Karpas-422 (cell line): ENCODE measurements at regions not wholly inside any gene's neighbourhood (a gene's known extent, or its start where the extent isn't known, plus 50 kb on each side); places are given as distances from the start of the nearest gene placed in this dataset.

Source experiments
- DNase-seq: peaks from one replicate; pipeline ENCODE4 v3.0.0-alpha.2; 2015
- H2AFZ ChIP-seq: fragments of 200-600 bp; sonication (generic); 2 replicates; pipeline ENCODE4 v1.6.1; 2014; ENCODE audit warnings: antibody characterized with exemption, low read length, mixed read lengths
- H3K27ac ChIP-seq: fragments of 200-600 bp; sonication (generic); 2 replicates; pipeline ENCODE4 v1.5.1; 2014; ENCODE audit warnings: mild to moderate bottlenecking, low read length, moderate library complexity
- H3K27me3 ChIP-seq: fragments of 200-600 bp; sonication (generic); 2 replicates; pipeline ENCODE4 v1.6.1; 2014; ENCODE audit warnings: low read length, mixed read lengths
- H3K36me3 ChIP-seq: fragments of 200-600 bp; sonication (generic); 2 replicates; pipeline ENCODE4 v1.6.1; 2014; ENCODE audit warnings: low read length, mixed read lengths; ENCODE audit not compliant: insufficient read depth
- H3K4me1 ChIP-seq: fragments of 200-600 bp; sonication (generic); 2 replicates; pipeline ENCODE4 v1.6.1; 2014; ENCODE audit warnings: mild to moderate bottlenecking, low read length, mixed read lengths
- H3K4me2 ChIP-seq: fragments of 200-600 bp; sonication (generic); 2 replicates; pipeline ENCODE4 v1.6.1; 2014; ENCODE audit warnings: low read length, low read depth, mild to moderate bottlenecking; ENCODE audit not compliant: poor library complexity, severe bottlenecking
- H3K4me3 ChIP-seq: fragments of 200-600 bp; sonication (generic); 2 replicates; pipeline ENCODE4 v1.5.1; 2014; ENCODE audit warnings: mild to moderate bottlenecking, antibody characterized with exemption, low read length, mixed read lengths
- H3K79me2 ChIP-seq: fragments of 200-600 bp; sonication (generic); 2 replicates; pipeline ENCODE4 v1.6.1; 2014; ENCODE audit warnings: mild to moderate bottlenecking, low read length, mixed read lengths
- H3K9ac ChIP-seq: fragments of 200-600 bp; sonication (generic); 2 replicates; pipeline ENCODE4 v1.6.0; 2014; ENCODE audit warnings: low read length
- H3K9me2 ChIP-seq: fragments of 200-600 bp; sonication (generic), shearing (Covaris generic); replicated peaks from 2 replicates; pipeline ENCODE4 v1.6.0; 2014; ENCODE audit warnings: mild to moderate bottlenecking, low read length, moderate library complexity; ENCODE audit not compliant: insufficient read depth
- H3K9me3 ChIP-seq: fragments of 300-700, 200-600 bp; sonication (generic); 2 replicates; pipeline ENCODE4 v1.6.1; 2014; ENCODE audit warnings: low read length, mixed read lengths
- H4K20me1 ChIP-seq: fragments of 200-600 bp; sonication (generic); 2 replicates; pipeline ENCODE4 v1.6.1; 2014; ENCODE audit warnings: mild to moderate bottlenecking, antibody characterized with exemption, low read length, low read depth; ENCODE audit not compliant: insufficient read depth

GRCh38 chr18:56089612-56090258 is 501.7 kb upstream of the TCF4 start:
- H3K36me3 ChIP-seq = no peaks in the 10 kb centered on the region
- peak; percentile 47 for DNase-seq
- H3K4me3 ChIP-seq = no peak overlapping the region
- no peaks in the 10 kb centered on the region for H3K79me2 ChIP-seq
- no peak overlapping the region for H3K4me2 ChIP-seq
- H3K9me3 ChIP-seq = no peaks in the 10 kb centered on the region
- H3K9me2 ChIP-seq = no peaks in the 10 kb centered on the region
- H4K20me1 ChIP-seq = no peaks in the 10 kb centered on the region
- H3K27me3 ChIP-seq = no peaks in the 10 kb centered on the region
- no peak overlapping the region for H3K9ac ChIP-seq
- no peak overlapping the region for H2AFZ ChIP-seq
- H3K27ac ChIP-seq = no peak overlapping the region
- peaks cover 9% of the 10 kb centered on the region for H3K4me1 ChIP-seq

- Histone ChIP-seq H3K79me2 (no peaks in the 10 kb centered on the region), H2AFZ (no peak overlapping the region), H3K9me2 (no peaks in the 10 kb centered on the region), H3K4me3 (no peak overlapping the region), H3K9me3 (no peaks in the 10 kb centered on the region), H3K36me3 (no peaks in the 10 kb centered on the region), H4K20me1 (no peaks in the 10 kb centered on the region), H3K27me3 (no peaks in the 10 kb centered on the region), H3K27ac (no peak overlapping the region), H3K4me2 (no peak overlapping the region), H3K9ac (no peak overlapping the region), H3K4me1 (peaks cover 9% of the 10 kb centered on the region)
- no peak for DNase-seq
Measured at GRCh38 chr18:56086786-56087185, 498.8 kb upstream of the TCF4 start.

DNA sequence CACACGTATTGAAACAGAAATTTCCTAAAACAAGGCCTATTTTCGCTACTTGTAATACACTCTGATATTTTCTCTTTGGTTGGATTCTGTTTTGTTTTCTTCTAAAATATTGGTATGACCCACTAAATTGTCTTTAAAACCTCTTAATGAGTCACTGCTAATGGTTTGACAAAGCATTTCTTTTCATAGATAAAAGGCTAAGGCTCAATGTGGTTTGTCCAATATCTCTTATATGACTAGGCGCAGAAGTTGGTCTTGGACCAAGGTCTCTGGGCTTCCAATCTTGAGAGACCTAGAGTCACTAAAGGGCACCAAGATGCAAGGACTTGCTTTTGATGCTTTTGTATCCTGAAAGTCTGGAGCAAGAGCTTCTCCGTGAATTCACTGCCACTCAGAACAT is 498.2 kb upstream of the TCF4 start:
- Histone ChIP-seq H3K4me3 (no peak overlapping the region), H3K36me3 (no peaks in the 10 kb centered on the region), H3K79me2 (no peaks in the 10 kb centered on the region), H3K27ac (no peak overlapping the region), H3K4me1 (peaks cover 9% of the 10 kb centered on the region), H2AFZ (no peak overlapping the region), H4K20me1 (no peaks in the 10 kb centered on the region), H3K9me2 (no peaks in the 10 kb centered on the region), H3K4me2 (no peak overlapping the region), H3K27me3 (no peaks in the 10 kb centered on the region), H3K9ac (no peak overlapping the region), H3K9me3 (no peaks in the 10 kb centered on the region)
- DNase-seq = no peak

GRCh38 chr18:56085551-56085950 is 497.6 kb upstream of the TCF4 start:
- no peak overlapping the region for H3K27ac ChIP-seq
- H3K4me2 ChIP-seq = no peak overlapping the region
- H4K20me1 ChIP-seq = no peaks in the 10 kb centered on the region
- no peaks in the 10 kb centered on the region for H3K9me3 ChIP-seq
- H3K79me2 ChIP-seq = no peaks in the 10 kb centered on the region
- no peaks in the 10 kb centered on the region for H3K27me3 ChIP-seq
- H3K36me3 ChIP-seq = no peaks in the 10 kb centered on the region
- H3K4me3 ChIP-seq = no peak overlapping the region
- H3K4me1 ChIP-seq = peaks cover 9% of the 10 kb centered on the region
- H3K9me2 ChIP-seq = no peaks in the 10 kb centered on the region
- DNase-seq = no peak
- H2AFZ ChIP-seq = no peak overlapping the region
- H3K9ac ChIP-seq = no peak overlapping the region

DNA sequence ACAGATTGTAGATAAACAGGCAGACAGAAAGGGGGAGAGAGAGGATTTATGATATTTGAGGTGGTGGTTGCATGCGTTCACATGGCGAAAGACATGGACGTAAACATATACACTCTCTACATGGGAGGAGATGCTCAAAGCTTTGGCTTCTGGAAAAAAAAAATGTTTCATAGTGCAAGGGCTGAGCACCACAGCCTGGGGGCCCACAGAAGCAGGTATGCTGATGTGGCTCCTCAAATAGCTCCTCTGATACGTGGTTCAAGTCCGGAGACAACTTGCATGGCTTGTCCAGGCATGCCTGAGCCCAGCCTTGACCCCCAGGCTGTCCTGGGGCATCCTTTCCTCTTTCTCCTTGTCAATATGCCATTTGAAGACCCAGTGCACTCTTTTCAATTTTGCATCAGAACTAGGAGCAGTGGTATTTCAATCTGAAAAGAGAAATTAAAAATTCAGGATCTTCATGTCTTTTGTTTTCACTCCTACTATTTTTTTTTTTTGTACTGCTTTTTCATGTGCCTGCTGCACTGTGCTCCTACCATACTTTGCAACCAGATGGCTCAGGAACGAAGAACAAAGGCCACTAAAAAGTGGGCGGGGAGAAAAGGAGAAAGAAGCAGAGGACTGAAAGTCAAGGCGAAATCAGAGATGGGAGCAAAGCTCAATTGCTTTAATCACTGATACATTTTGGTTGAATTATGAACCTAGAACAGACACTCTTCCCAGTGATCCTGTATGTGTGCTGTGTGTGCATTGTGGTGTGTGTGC is 495.7 kb upstream of the TCF4 start:
- Histone ChIP-seq H3K36me3 (no peaks in the 10 kb centered on the region), H3K9ac (no peak overlapping the region), H3K4me3 (no peak overlapping the region), H3K27ac (no peak overlapping the region), H4K20me1 (no peaks in the 10 kb centered on the region), H3K4me2 (no peak overlapping the region), H3K4me1 (no peaks in the 10 kb centered on the region), H3K9me3 (no peaks in the 10 kb centered on the region), H3K27me3 (no peaks in the 10 kb centered on the region), H2AFZ (no peak overlapping the region), H3K9me2 (no peaks in the 10 kb centered on the region), H3K79me2 (no peaks in the 10 kb centered on the region)
- no peak for DNase-seq

DNA sequence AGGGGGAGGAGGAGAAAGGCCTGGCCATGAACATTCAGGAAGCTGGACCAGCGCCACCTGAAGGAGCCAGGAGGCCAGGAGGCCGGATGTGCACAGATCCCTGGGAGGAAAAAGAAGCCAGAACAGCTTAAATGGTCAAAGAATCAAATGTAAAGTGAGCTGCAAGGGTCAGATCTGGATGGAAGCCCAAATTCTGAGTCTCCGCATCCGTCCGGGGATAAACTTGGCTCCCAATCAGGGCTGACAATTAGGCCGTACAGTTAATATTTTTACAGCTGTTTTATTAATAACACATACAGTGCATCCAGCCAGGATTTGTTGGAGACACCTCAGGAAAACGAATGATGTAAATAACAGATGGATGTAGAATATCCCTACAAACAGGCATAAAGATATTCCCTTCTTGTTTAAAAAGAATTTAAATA is 495.1 kb upstream of the TCF4 start:
- Histone ChIP-seq H3K4me1 (no peaks in the 10 kb centered on the region), H3K9me2 (no peaks in the 10 kb centered on the region), H2AFZ (no peak overlapping the region), H3K79me2 (no peaks in the 10 kb centered on the region), H3K27me3 (no peaks in the 10 kb centered on the region), H3K27ac (no peak overlapping the region), H4K20me1 (no peaks in the 10 kb centered on the region), H3K9me3 (no peaks in the 10 kb centered on the region), H3K4me2 (no peak overlapping the region), H3K9ac (no peak overlapping the region), H3K36me3 (no peaks in the 10 kb centered on the region), H3K4me3 (no peak overlapping the region)
- no peak for DNase-seq

- Histone ChIP-seq H3K4me1 (no peaks in the 10 kb centered on the region), H3K27ac (no peak overlapping the region), H3K9ac (no peak overlapping the region), H3K9me2 (no peaks in the 10 kb centered on the region; the same call in 1 of the 2 replicates), H3K27me3 (no peaks in the 10 kb centered on the region), H3K36me3 (no peaks in the 10 kb centered on the region), H3K9me3 (no peaks in the 10 kb centered on the region), H3K4me3 (no peak overlapping the region), H3K4me2 (no peak overlapping the region), H3K79me2 (no peaks in the 10 kb centered on the region), H2AFZ (no peak overlapping the region), H4K20me1 (no peaks in the 10 kb centered on the region)
- DNase-seq = no peak
Measured at GRCh38 chr18:56076723-56077122, 488.7 kb upstream of the TCF4 start.

DNA sequence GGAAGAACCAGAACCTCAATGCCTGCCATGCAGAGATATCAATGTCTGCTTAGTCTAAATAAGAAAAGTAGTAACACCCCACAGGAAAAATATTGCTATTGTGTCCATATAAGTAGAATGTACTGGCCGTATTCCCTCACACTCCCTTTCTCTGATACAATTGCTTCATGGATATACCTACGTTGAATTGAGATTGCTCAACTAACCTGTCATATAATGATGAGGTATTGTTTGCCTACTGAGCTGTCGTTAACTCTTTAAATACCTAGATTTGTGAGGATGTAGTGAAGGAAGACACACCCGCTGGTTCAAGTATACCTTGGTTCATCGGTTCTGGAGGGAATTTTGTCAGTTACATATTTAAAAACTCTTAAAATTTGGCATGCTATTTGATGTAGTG is 480.7 kb upstream of the TCF4 start:
- no peaks in the 10 kb centered on the region for H3K79me2 ChIP-seq
- no peak overlapping the region for H3K4me2 ChIP-seq
- H3K27me3 ChIP-seq = 0 out of 2 replicates have a peak, but pooled peaks cover 4% of the 10 kb centered on the region
- H3K36me3 ChIP-seq = no peaks in the 10 kb centered on the region
- no peak overlapping the region for H3K4me3 ChIP-seq
- no peaks in the 10 kb centered on the region for H4K20me1 ChIP-seq
- no peaks in the 10 kb centered on the region; the same call in 1 of the 2 replicates for H3K9me2 ChIP-seq
- no peak for DNase-seq
- no peaks in the 10 kb centered on the region for H3K4me1 ChIP-seq
- H3K9me3 ChIP-seq = 0 out of 2 replicates have a peak, but pooled peaks cover 4% of the 10 kb centered on the region
- H3K27ac ChIP-seq = no peak overlapping the region
- H2AFZ ChIP-seq = no peak overlapping the region
- no peak overlapping the region for H3K9ac ChIP-seq
